Cardiac fibroblast (primary cell): ENCODE measurements at regions not wholly inside any gene's neighbourhood (a gene's known extent, or its start where the extent isn't known, plus 50 kb on each side); places are given as distances from the start of the nearest gene placed in this dataset.

Experiments
- DNase-seq, 2 donors: peaks; one replicate each; pipeline versions ENCODE4 v3.0.0 to v3.0.0-alpha.2; 2010; ENCODE audit warnings: low read depth in 2 of 2
- H3K4me3 ChIP-seq, 2 donors: replicated peaks in 1 of 2; 1 replicate in 1 of 2; 2 replicates in 1 of 2; pipeline ENCODE4 v1.5.1; 2011; ENCODE audit warnings: low read depth in 2 of 2, low read length in 2 of 2, mild to moderate bottlenecking in 2 of 2, moderate library complexity in 1 of 2
- TF ChIP-seq, protein P1 (sequence below): IDR thresholded peaks from one replicate; pipeline ENCODE4 v1.5.1; 2011; ENCODE audit warnings: low read depth, mild to moderate bottlenecking, low read length, inconsistent platforms

DNA sequence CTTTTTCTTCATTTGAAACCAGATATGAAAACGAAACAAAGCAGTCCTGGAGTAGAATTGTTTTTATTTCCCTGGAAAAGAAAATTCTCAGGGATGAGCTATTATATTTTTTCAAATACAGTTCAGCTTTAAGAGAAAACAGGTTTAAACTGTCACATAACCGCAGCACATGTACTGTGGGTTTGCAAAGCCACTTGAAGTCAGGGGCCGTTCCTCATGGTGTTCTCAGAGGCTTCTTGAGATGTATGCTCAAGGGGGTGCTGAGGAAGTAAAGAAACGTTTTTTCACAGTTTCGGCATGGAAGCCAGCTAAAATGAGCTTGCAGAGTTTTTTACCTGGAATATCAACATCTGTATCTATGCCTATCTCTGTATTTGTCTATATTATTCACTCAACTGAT, 225.3 kb downstream of the MC4R start:
- DNase-seq, result no peak
- H3K4me3 ChIP-seq, result no peak overlapping the region
- TF ChIP-seq, protein P1, sequence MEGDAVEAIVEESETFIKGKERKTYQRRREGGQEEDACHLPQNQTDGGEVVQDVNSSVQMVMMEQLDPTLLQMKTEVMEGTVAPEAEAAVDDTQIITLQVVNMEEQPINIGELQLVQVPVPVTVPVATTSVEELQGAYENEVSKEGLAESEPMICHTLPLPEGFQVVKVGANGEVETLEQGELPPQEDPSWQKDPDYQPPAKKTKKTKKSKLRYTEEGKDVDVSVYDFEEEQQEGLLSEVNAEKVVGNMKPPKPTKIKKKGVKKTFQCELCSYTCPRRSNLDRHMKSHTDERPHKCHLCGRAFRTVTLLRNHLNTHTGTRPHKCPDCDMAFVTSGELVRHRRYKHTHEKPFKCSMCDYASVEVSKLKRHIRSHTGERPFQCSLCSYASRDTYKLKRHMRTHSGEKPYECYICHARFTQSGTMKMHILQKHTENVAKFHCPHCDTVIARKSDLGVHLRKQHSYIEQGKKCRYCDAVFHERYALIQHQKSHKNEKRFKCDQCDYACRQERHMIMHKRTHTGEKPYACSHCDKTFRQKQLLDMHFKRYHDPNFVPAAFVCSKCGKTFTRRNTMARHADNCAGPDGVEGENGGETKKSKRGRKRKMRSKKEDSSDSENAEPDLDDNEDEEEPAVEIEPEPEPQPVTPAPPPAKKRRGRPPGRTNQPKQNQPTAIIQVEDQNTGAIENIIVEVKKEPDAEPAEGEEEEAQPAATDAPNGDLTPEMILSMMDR, result no peak

DNA sequence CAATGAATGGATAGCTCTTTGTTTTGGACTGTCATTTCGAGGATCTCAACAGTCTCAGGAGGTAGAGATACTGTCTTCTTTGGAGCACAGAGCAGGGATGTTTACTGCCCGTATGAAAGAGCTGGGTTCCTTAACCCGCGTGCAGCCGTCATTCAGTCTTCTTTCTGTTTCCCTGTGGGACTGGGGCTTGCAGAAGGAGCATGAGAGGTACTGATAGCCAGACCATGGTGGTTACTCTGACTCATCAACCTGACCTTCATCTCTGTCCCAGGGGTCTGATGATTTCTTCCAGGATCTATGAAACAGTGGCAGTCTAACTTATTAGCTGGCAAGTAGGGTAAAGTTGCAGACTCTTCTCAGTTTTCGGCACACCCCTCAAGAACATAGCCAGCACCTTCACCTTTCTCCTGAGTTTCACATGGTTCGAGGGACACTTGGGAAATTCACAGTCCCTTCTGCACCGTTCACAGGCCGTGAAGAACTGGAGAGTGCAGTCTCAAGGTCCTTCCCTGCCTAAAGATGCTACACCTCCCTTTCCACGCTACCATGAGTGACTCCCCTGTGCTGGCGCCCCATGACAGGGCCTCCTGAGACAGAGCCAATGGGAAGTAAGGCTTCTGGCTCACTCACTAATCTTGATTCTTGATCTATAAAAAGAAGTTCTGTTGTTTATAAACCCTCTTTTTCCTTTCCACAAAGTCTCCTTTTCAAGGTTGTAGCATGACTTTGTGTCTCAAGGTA, 226.2 kb downstream of the MC4R start:
- H3K4me3 ChIP-seq, result no peak overlapping the region
- TF ChIP-seq, protein P1, result no peak
- peak in 1 of 2 donors; percentile 2 for DNase-seq

DNA sequence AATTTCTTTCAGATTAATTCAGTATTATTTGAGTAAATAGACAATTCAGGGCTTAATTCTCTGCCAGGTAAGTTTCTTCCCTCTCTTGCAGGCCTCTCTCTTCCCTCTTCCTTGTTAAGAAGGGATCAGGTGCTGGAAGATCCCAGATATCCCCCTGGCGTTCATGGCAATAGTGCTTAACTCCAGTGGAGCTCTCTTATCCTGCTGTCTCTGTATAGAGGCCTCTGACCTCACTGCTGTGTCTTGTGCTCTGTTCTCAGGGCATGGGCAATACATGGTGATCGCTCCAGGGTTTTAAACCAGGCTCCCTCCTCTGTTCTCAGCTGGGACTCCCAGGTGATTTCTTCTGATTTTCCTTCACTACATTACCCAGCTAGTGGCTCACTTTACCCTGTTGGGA, 226.8 kb downstream of the MC4R start:
- no peak overlapping the region for H3K4me3 ChIP-seq
- DNase-seq, result no peak
- TF ChIP-seq, protein P1, result no peak

DNA sequence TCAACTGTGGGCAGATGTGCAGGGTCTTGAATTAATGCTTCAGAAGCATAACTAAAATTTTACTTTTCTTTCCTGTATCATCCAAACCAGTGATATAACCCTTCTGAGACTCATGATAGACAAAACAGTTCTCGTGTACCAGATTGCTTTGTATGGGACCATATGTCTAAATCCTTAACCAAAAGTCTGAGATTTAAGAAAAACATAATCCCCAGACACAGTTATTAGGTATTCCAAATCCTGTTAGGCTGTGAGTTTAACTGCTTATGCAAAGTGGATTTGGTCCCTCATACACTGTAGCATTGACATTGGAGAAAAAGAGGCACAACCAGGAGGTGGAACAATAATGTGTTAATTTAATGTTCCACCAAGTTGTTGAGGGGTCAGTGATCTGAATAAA, 235.0 kb downstream of the PMAIP1 start:
- H3K4me3 ChIP-seq, result no peak overlapping the region
- DNase-seq, result no peak
- TF ChIP-seq, protein P1, result no peak

DNA sequence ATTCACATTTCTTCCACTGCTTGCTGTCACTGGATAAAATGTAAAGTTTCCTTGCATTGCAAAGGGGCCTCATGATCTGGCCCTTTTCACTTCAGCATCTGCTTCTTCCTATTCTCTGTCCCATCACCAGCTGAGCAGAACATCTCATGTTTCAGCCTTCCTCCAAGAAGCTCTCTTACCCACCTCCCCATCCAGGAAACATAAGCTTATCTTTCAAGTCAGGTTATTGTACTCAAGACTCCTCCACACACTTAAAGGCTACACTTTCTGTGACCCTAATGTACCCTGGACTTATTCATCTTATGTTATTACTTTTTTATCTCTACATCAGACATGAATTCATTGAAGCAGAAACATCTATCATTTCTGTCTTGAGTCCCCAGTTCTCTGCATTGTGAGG, 230.5 kb downstream of the PMAIP1 start:
- TF ChIP-seq, protein P1, result no peak
- no peak overlapping the region for H3K4me3 ChIP-seq

DNA sequence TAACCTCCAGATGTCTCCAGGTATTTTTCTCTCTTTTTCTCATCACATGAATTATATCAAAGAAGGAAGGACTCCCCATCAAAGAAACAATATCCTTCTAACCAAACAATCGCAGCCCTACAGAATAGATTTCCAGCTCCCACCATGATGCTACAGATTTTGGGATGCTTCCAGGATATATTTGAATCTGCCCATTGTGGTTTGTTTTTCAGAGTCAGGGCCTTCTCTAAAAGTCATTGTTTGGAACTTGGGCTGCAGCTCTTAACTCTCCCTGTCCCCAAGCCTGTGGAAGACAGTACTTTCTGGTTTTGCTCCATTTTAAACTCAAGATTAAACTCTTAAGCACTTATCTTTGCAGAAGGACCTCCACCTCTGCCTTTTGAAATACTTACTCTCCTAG, 223.2 kb downstream of the PMAIP1 start:
- no peak for DNase-seq
- H3K4me3 ChIP-seq, result no peak overlapping the region
- TF ChIP-seq, protein P1, result no peak

More for the DNA sequence above, 230.5 kb downstream of the PMAIP1 start:
- no peak for DNase-seq

DNA sequence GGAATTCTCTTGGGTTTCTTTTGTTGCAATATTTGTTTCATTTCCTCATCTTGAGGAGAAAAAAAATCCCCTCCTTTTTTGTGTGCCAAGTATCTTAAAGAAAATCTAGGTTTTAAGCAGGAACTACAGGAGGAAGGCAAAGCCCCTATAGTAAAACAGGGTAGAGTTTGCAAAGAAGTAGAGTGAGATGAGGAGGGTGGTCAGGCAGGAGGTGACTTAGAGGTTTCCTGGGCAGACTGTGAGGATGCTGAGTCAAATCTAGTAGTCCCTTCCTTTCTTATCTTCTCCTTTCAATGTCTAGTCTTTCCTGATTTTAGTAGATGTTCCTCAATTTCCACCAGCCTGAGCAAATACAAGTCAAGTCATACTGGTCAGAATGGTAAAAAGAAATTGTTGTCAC, 222.5 kb downstream of the PMAIP1 start:
- TF ChIP-seq, protein P1, result no peak
- H3K4me3 ChIP-seq, result no peak overlapping the region
- DNase-seq, result no peak
